WERI-Rb-1 (cell line): ENCODE measurements at regions not wholly inside any gene's neighbourhood (a gene's known extent, or its start where the extent isn't known, plus 50 kb on each side); places are given as distances from the start of the nearest gene placed in this dataset.
"Not testable (repeated sequence)": the region's sequence is repeated elsewhere in the genome, so short reads cannot be mapped to it uniquely, and the experiment has no call there.

Source experiments
- DNase-seq: peaks from one replicate; pipeline ENCODE4 v3.0.0-alpha.2; 2020
- H3K27ac ChIP-seq: fragments of 250-450 bp; sonication (Bioruptor Pico); 2 replicates; pipeline ENCODE4 v1.5.1; 2020; ENCODE audit warnings: mild to moderate bottlenecking, moderate library complexity
- H3K27me3 ChIP-seq: fragments of 250-450 bp; sonication (Bioruptor Pico); 2 replicates; pipeline ENCODE4 v1.5.1; 2021; ENCODE audit warnings: mild to moderate bottlenecking, low read depth, moderate library complexity; ENCODE audit not compliant: insufficient read depth, severe bottlenecking
- H3K36me3 ChIP-seq: fragments of 250-450 bp; sonication (Bioruptor Pico); 2 replicates; pipeline ENCODE4 v1.5.1; 2020; ENCODE audit warnings: mild to moderate bottlenecking, moderate library complexity
- H3K4me3 ChIP-seq: 2 replicates; pipeline ENCODE4 v1.5.1; 2011; ENCODE audit warnings: low read depth, mild to moderate bottlenecking, control low read depth, low read length
- H3K9me3 ChIP-seq: fragments of 250-450 bp; sonication (Bioruptor Pico); 2 replicates; pipeline ENCODE4 v1.5.1; 2021; ENCODE audit warnings: mild to moderate bottlenecking, moderate library complexity; ENCODE audit not compliant: severe bottlenecking
- TF ChIP-seq, protein P1 (sequence below): IDR thresholded peaks from 2 replicates; pipeline ENCODE4 v1.5.1; 2011; ENCODE audit warnings: low read depth, mild to moderate bottlenecking, control low read depth, inconsistent platforms, low read length

DNA sequence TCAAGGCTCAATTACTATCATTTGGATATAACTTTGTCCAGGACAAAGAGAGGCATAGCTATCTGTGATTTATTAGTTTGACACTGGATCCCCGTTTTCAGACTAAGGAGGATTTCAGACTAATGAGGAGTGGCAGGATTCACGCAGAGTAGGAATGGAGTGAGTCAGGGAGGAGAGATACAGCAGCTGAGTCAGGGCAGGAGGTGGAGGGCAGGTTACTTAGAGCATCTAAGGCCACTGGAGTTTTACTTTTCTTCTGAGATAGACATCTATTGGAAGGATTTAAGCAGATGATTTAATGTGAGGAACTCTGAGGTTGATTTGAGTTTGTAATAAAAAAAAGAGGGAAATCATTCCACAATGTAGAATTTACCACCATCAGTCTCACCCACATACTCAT lies 110.6 kb downstream of the RPIA start:
- peaks cover 12% of the 10 kb centered on the region for H3K27me3 ChIP-seq
- not testable (repeated sequence) for H3K36me3 ChIP-seq, H3K4me3 ChIP-seq, H3K9me3 ChIP-seq, H3K27ac ChIP-seq, DNase-seq

DNA sequence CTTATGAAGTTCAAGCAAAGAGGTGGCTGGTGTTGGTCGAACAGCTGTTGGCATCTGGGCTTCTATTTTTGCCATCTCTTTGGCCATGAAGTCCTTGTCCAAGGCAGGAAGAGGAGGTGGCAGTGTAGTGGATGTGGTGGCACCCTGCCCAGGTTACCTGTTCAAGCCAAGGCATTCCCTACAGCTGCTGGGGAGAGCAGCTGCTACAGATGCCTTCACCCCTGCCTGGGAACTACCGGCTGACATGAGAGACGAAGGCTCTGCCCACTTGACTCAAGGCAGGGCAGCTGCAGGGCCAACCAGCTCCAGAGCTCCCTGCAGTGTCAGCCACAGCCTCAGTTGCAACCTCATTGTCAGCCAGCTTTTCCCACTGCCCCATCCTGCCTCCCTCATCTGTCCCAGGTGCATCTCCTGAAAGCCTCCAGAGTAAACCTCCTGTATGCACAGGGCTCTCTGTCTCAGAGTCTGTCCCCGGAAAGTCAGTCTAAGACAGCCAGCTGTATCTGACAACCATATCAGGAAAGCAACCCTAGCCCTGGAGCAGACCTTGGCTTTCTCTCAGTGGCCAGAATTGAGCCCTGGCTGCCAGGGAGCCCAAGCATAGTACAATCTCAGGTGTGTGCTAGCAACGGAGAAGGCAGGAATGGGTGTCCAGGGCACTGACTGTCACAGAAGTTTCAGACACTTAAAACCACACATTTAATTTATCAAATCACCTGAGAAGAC lies 115.9 kb downstream of the RPIA start:
- no peak overlapping the region for H3K27ac ChIP-seq
- DNase-seq = no peak
- no peak overlapping the region for H3K4me3 ChIP-seq
- no peaks in the 10 kb centered on the region for H3K36me3 ChIP-seq
- no peaks in the 10 kb centered on the region for H3K9me3 ChIP-seq
- peaks cover 29% of the 10 kb centered on the region for H3K27me3 ChIP-seq
- TF ChIP-seq, protein P1, sequence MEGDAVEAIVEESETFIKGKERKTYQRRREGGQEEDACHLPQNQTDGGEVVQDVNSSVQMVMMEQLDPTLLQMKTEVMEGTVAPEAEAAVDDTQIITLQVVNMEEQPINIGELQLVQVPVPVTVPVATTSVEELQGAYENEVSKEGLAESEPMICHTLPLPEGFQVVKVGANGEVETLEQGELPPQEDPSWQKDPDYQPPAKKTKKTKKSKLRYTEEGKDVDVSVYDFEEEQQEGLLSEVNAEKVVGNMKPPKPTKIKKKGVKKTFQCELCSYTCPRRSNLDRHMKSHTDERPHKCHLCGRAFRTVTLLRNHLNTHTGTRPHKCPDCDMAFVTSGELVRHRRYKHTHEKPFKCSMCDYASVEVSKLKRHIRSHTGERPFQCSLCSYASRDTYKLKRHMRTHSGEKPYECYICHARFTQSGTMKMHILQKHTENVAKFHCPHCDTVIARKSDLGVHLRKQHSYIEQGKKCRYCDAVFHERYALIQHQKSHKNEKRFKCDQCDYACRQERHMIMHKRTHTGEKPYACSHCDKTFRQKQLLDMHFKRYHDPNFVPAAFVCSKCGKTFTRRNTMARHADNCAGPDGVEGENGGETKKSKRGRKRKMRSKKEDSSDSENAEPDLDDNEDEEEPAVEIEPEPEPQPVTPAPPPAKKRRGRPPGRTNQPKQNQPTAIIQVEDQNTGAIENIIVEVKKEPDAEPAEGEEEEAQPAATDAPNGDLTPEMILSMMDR = no peak

- Histone ChIP-seq H3K27me3 (peaks cover 34% of the 10 kb centered on the region), H3K36me3 (no peaks in the 10 kb centered on the region), H3K4me3 (no peak overlapping the region), H3K27ac (no peak overlapping the region), H3K9me3 (no peaks in the 10 kb centered on the region)
- TF ChIP-seq, protein P1 = no peak
- DNase-seq = no peak
Observed at GRCh38 chr2:88808083-88808482, 116.6 kb downstream of the RPIA start.

GRCh38 chr2:88808652-88809051 lies 117.2 kb downstream of the RPIA start:
- Histone ChIP-seq H3K36me3 (no peaks in the 10 kb centered on the region), H3K9me3 (no peaks in the 10 kb centered on the region), H3K4me3 (no peak overlapping the region), H3K27ac (no peak overlapping the region), H3K27me3 (peaks cover 31% of the 10 kb centered on the region)
- TF ChIP-seq, protein P1 = no peak
- no peak for DNase-seq

GRCh38 chr2:88809216-88809615 lies 117.7 kb downstream of the RPIA start:
- Histone ChIP-seq H3K9me3 (no peaks in the 10 kb centered on the region), H3K36me3 (no peaks in the 10 kb centered on the region), H3K4me3 (no peak overlapping the region), H3K27ac (no peak overlapping the region), H3K27me3 (peaks cover 31% of the 10 kb centered on the region)
- DNase-seq = no peak
- TF ChIP-seq, protein P1 = no peak

GRCh38 chr2:88810017-88810416 lies 118.5 kb downstream of the RPIA start:
- Histone ChIP-seq H3K9me3 (no peaks in the 10 kb centered on the region), H3K27ac (no peak overlapping the region), H3K4me3 (no peak overlapping the region), H3K27me3 (peaks cover 31% of the 10 kb centered on the region), H3K36me3 (no peaks in the 10 kb centered on the region)
- no peak for DNase-seq
- TF ChIP-seq, protein P1 = no peak
